Activated CD8-positive, alpha-beta memory T cell treated with anti-CD3 and anti-CD28 coated beads, Interleukin-2, amount 50 U/mL, for 4 hours (primary cell): ENCODE measurements at regions not wholly inside any gene's neighbourhood (a gene's known extent, or its start where the extent isn't known, plus 50 kb on each side); places are given as distances from the start of the nearest gene placed in this dataset.

ENCODE experiments used
- DNase-seq: peaks from one replicate; pipeline ENCODE4 v3.0.0-alpha.2; 2020

- DNase-seq = no peak
Measured at GRCh38 chr5:109529520-109529919, 119.7 kb upstream of the PJA2 start.

- no peak for DNase-seq
Measured at GRCh38 chr5:109524555-109524954, 114.8 kb upstream of the PJA2 start.

- DNase-seq = no peak
Measured at GRCh38 chr5:109524026-109524425, 114.3 kb upstream of the PJA2 start.

- no peak for DNase-seq
Measured at GRCh38 chr5:109522404-109522803, 112.6 kb upstream of the PJA2 start.

GRCh38 chr5:109519416-109519815 is 109.6 kb upstream of the PJA2 start:
- no peak for DNase-seq

GRCh38 chr5:109516390-109516789 is 106.6 kb upstream of the PJA2 start:
- no peak for DNase-seq

GRCh38 chr5:109511980-109512734 is 102.4 kb upstream of the PJA2 start:
- no peak for DNase-seq

- DNase-seq = no peak
Measured at GRCh38 chr5:109506556-109506955, 96.8 kb upstream of the PJA2 start.

GRCh38 chr5:109496112-109496511 is 86.3 kb upstream of the PJA2 start:
- DNase-seq = no peak

GRCh38 chr5:109487753-109488420 is 78.1 kb upstream of the PJA2 start:
- no peak for DNase-seq

- DNase-seq = no peak
Measured at GRCh38 chr5:109486200-109486804, 76.5 kb upstream of the PJA2 start.

GRCh38 chr5:109485030-109485429 is 75.3 kb upstream of the PJA2 start:
- DNase-seq = no peak

- DNase-seq = no peak
Measured at GRCh38 chr5:109484597-109484996, 74.8 kb upstream of the PJA2 start.

GRCh38 chr5:109483395-109483971 is 73.7 kb upstream of the PJA2 start:
- no peak for DNase-seq

- no peak for DNase-seq
Measured at GRCh38 chr5:109482748-109483147, 73.0 kb upstream of the PJA2 start.

- DNase-seq = no peak
Measured at GRCh38 chr5:109479260-109479860, 69.6 kb upstream of the PJA2 start.

GRCh38 chr5:109478830-109479229 is 69.1 kb upstream of the PJA2 start:
- no peak for DNase-seq

GRCh38 chr5:109476292-109476691 is 66.5 kb upstream of the PJA2 start:
- no peak for DNase-seq

GRCh38 chr5:109469896-109470662 is 60.3 kb upstream of the PJA2 start:
- no peak for DNase-seq

- DNase-seq = peak; percentile 62
Measured at GRCh38 chr5:109468737-109469420, 59.1 kb upstream of the PJA2 start.

GRCh38 chr5:109468288-109468676 is 58.5 kb upstream of the PJA2 start:
- DNase-seq = no peak

- DNase-seq = no peak
Measured at GRCh38 chr5:109467058-109467457, 57.3 kb upstream of the PJA2 start.
